K562 (cell line): ENCODE measurements at regions not wholly inside any gene's neighbourhood (a gene's known extent, or its start where the extent isn't known, plus 50 kb on each side); places are given as distances from the start of the nearest gene placed in this dataset.

ENCODE experiments used
- SMAD1 ChIP-seq: fragments of 150-350 bp; IDR thresholded peaks from 2 replicates; pipeline ENCODE4 v1.6.1; 2014; ENCODE audit warnings: low read length, low read depth; ENCODE audit not compliant: partially characterized antibody
- ZNF124 ChIP-seq: sonication (generic); formaldehyde crosslinking; IDR thresholded peaks from 2 replicates; pipeline ENCODE4 v1.8.1; 2022; ENCODE audit warnings: missing genetic modification reagents
- TF ChIP-seq, protein P1 (sequence below): sonication (generic); formaldehyde crosslinking; IDR thresholded peaks from 2 replicates; pipeline ENCODE4 v1.8.1; 2022; ENCODE audit warnings: missing genetic modification reagents

GRCh38 chr4:178280362-178280761 lies 838.1 kb upstream of the AGA start:
- TF ChIP-seq SMAD1: no peak
- no peak for TF ChIP-seq ZNF124 (CRISPR knock-in tag)
- TF ChIP-seq, protein P1, sequence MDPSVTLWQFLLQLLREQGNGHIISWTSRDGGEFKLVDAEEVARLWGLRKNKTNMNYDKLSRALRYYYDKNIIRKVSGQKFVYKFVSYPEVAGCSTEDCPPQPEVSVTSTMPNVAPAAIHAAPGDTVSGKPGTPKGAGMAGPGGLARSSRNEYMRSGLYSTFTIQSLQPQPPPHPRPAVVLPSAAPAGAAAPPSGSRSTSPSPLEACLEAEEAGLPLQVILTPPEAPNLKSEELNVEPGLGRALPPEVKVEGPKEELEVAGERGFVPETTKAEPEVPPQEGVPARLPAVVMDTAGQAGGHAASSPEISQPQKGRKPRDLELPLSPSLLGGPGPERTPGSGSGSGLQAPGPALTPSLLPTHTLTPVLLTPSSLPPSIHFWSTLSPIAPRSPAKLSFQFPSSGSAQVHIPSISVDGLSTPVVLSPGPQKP (CRISPR knock-in tag): no peak
